SK-N-SH treated with all-trans-retinoic acid at 6 μM for 48 hours (cell line): ENCODE measurements at regions not wholly inside any gene's neighbourhood (a gene's known extent, or its start where the extent isn't known, plus 50 kb on each side); places are given as distances from the start of the nearest gene placed in this dataset.

Experiments
- CSDC2 ChIP-seq: fragments of 250-450 bp; sonication (Bioruptor Pico); IDR thresholded peaks from 2 replicates; pipeline ENCODE4 v1.5.0; 2020; ENCODE audit warnings: mild to moderate bottlenecking, moderate library complexity
- PATZ1 ChIP-seq: fragments of 250-450 bp; sonication (Bioruptor Pico); IDR thresholded peaks from 2 replicates; pipeline ENCODE4 v1.8.0; 2020; ENCODE audit warnings: mild to moderate bottlenecking, moderate library complexity, borderline replicate concordance
- PPARA ChIP-seq: fragments of 250-450 bp; sonication (Bioruptor Pico); IDR thresholded peaks from 2 replicates; pipeline ENCODE4 v1.5.0; 2020; ENCODE audit warnings: mild to moderate bottlenecking, borderline replicate concordance
- RARB ChIP-seq: fragments of 250-450 bp; sonication (Bioruptor Pico); IDR thresholded peaks from 2 replicates; pipeline ENCODE4 v1.8.0; 2021; ENCODE audit warnings: mild to moderate bottlenecking, moderate library complexity
- TOX ChIP-seq: fragments of 250-450 bp; sonication (Bioruptor Pico); IDR thresholded peaks from 2 replicates; pipeline ENCODE4 v1.8.0; 2021; ENCODE audit warnings: mild to moderate bottlenecking, moderate library complexity, borderline replicate concordance
- TSHZ2 ChIP-seq: fragments of 250-450 bp; sonication (Bioruptor Pico); IDR thresholded peaks from 2 replicates; pipeline ENCODE4 v1.5.0; 2020; ENCODE audit warnings: mild to moderate bottlenecking, moderate library complexity
- ZFP3 ChIP-seq: fragments of 250-450 bp; sonication (Bioruptor Pico); IDR thresholded peaks from 2 replicates; pipeline ENCODE4 v1.5.0; 2020; ENCODE audit warnings: mild to moderate bottlenecking, moderate library complexity
- ZNF565 ChIP-seq: fragments of 450-650 bp; formaldehyde crosslinking; conservative IDR thresholded peaks from 2 replicates; pipeline ENCODE4 v1.5.0; 2020; ENCODE audit warnings: low read depth, mild to moderate bottlenecking, moderate library complexity

- TF ChIP-seq RARB (CRISPR knock-in tag) (no peak), CSDC2 (CRISPR knock-in tag) (peak; percentile 91; the same call in 1 of the 2 replicates), ZNF565 (CRISPR knock-in tag) (no peak), TOX (CRISPR knock-in tag) (no peak), PPARA (CRISPR knock-in tag) (0 out of 2 replicates have a peak, but pooled peaks have one; percentile 69), TSHZ2 (CRISPR knock-in tag) (peak; percentile 53; the same call in 1 of the 2 replicates), PATZ1 (CRISPR knock-in tag) (no peak), ZFP3 (CRISPR knock-in tag) (no peak)
These were observed 400.9 kb downstream of the SHQ1 start for GRCh38 chr3:72447059-72447946.
